ENCODE measurements at regions not wholly inside any gene's neighbourhood (a gene's known extent, or its start where the extent isn't known, plus 50 kb on each side); places are given as distances from the start of the nearest gene placed in this dataset.

DNA sequence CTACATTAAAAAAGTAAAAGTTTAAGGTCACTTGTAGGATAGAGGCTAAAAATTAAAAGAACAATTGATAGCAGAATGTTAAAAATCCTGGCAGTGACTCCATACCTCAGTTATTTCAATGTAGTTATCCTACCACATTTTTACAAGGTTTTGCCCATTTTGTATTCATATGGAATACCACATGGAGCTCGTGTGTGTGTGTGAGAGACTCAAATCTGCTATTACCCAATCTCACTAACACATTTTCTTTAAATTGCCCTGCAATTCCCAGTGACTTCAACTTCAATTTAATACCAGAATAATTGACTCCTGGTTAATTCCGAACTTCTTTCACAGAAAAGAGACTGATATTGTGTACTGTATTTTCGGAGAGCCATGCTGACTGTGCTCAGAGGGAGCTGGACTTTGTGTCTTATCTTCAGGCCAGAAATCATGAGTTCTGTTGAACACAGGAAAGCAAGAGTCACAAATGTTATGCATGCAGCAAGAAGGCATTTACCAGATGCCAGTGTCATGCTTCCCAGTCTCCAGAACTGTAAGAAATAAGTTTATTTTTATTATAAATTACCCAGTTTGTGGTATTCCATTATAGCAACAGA lies 529.0 kb upstream of the NECTIN3 start:
- TF ChIP-seq, protein P1, sequence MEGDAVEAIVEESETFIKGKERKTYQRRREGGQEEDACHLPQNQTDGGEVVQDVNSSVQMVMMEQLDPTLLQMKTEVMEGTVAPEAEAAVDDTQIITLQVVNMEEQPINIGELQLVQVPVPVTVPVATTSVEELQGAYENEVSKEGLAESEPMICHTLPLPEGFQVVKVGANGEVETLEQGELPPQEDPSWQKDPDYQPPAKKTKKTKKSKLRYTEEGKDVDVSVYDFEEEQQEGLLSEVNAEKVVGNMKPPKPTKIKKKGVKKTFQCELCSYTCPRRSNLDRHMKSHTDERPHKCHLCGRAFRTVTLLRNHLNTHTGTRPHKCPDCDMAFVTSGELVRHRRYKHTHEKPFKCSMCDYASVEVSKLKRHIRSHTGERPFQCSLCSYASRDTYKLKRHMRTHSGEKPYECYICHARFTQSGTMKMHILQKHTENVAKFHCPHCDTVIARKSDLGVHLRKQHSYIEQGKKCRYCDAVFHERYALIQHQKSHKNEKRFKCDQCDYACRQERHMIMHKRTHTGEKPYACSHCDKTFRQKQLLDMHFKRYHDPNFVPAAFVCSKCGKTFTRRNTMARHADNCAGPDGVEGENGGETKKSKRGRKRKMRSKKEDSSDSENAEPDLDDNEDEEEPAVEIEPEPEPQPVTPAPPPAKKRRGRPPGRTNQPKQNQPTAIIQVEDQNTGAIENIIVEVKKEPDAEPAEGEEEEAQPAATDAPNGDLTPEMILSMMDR (IDR thresholded peaks at IDR 0.05), result no peak
- TF ChIP-seq POLR2A (IDR thresholded peaks at IDR 0.05), result no peak
- Histone ChIP-seq H3K4me3 (replicated peaks in 1 of 3) (no peak overlapping the region), H3K27ac (no peak overlapping the region), H3K27me3 (no peaks in the 10 kb centered on the region), H3K9me3 (no peaks in the 10 kb centered on the region), H3K36me3 (no peaks in the 10 kb centered on the region), H3K4me1 (no peaks in the 10 kb centered on the region)
- no peak for DNase-seq
- 68 to 84% methylated on average over 3 of the region's 3 CpGs for WGBS, 2 donors
- intact Hi-C loops (cut with DNase I), result loop anchor here (10.0 kb wide), 1 partner anchor 842 kb away; no protein-coding TSS in a partner anchor

DNA sequence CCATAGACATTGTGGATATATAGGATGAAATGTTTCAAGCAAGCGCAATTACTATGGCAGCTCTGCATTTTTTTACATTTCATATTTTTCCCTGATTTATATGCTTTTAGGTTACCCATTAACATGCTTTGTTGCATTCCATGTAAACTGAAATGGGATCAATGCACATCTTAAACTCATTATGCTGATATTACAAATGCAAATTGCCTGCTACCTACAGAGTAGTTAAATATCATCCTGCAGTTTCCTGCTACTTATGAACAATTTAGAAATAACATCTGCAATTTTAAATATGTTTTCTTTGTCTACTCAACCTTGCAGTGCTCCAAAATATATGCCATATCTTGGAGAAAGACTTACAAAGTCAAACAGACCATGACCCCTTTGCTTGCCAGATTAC lies 526.9 kb upstream of the NECTIN3 start:
- no peak overlapping the region for H3K27ac ChIP-seq
- DNase-seq, result no peak
- TF ChIP-seq, protein P1 (IDR thresholded peaks at IDR 0.05), result no peak
- no peak for TF ChIP-seq POLR2A (IDR thresholded peaks at IDR 0.05)
- H3K4me3 ChIP-seq (replicated peaks in 1 of 3), result no peak overlapping the region
- H3K9me3 ChIP-seq, result no peaks in the 10 kb centered on the region
- 94 to 100% methylated on average over 1 of the region's 1 CpG for WGBS, 2 donors
- H3K27me3 ChIP-seq, result no peaks in the 10 kb centered on the region
- intact Hi-C loops (cut with DNase I), result loop anchor here (10.0 kb wide), 1 partner anchor 840 kb away; no protein-coding TSS in a partner anchor
- H3K36me3 ChIP-seq, result no peaks in the 10 kb centered on the region
- no peaks in the 10 kb centered on the region for H3K4me1 ChIP-seq

DNA sequence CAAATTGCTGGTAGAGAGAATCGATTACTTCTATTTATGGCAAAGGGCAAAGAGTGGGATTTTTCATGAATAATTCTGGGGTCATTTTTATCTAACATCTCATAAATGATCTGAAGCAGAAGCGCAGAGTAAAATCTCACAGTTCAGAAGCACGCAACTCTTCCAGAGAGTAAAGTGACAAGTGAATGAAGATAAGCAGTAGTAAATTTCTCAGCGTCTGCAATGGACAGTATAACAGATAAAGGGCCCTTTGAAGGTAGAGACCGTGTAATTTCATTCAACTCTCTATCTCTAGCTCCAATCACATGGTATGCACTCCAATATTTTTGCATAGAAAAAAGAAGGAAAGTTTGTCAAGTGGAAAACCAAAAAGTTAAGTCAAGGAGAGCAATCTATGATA lies 521.1 kb upstream of the NECTIN3 start:
- intact Hi-C loops (cut with DNase I), result no loop called here
- no peak overlapping the region for H3K4me3 ChIP-seq (replicated peaks in 1 of 3)
- no peaks in the 10 kb centered on the region for H3K9me3 ChIP-seq
- no peaks in the 10 kb centered on the region for H3K27me3 ChIP-seq
- H3K36me3 ChIP-seq, result no peaks in the 10 kb centered on the region
- DNase-seq, result no peak
- whole genome bisulfite sequencing, 2 donors, result 76 to 84% methylated on average over 5 of the region's 5 CpGs
- no peak overlapping the region for H3K27ac ChIP-seq
- no peak for TF ChIP-seq POLR2A (IDR thresholded peaks at IDR 0.05)
- TF ChIP-seq, protein P1 (IDR thresholded peaks at IDR 0.05), result no peak
- no peaks in the 10 kb centered on the region for H3K4me1 ChIP-seq

DNA sequence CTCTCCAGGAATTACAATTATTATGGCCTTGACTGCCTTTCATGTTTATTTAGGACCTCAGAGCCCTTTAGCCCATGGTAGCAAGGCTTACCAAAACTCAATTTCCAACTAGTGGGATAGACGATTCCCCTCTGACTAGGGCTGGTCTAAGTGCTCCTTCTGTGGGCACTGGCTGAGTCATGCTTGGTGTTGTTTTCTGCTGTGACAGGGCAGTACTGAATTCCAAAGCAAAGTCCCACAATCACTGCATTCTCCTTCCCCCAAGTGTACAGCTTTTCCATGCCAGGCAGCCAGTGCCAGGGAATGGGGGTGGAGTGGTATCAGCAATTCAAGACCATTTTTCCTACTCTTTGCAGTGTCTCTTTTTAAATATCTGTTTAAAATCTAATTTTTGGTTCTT lies 509.0 kb upstream of the NECTIN3 start:
- Histone ChIP-seq H3K27me3 (no peaks in the 10 kb centered on the region), H3K27ac (no peak overlapping the region), H3K9me3 (no peaks in the 10 kb centered on the region), H3K4me1 (no peaks in the 10 kb centered on the region), H3K4me3 (replicated peaks in 1 of 3) (no peak overlapping the region), H3K36me3 (no peaks in the 10 kb centered on the region)
- DNase-seq, result no peak
- WGBS, 2 donors, result 50% methylated on average over 1 of the region's 1 CpG
- intact Hi-C loops (cut with DNase I), result no loop called here
- no peak for TF ChIP-seq POLR2A (IDR thresholded peaks at IDR 0.05)
- TF ChIP-seq, protein P1 (IDR thresholded peaks at IDR 0.05), result no peak

DNA sequence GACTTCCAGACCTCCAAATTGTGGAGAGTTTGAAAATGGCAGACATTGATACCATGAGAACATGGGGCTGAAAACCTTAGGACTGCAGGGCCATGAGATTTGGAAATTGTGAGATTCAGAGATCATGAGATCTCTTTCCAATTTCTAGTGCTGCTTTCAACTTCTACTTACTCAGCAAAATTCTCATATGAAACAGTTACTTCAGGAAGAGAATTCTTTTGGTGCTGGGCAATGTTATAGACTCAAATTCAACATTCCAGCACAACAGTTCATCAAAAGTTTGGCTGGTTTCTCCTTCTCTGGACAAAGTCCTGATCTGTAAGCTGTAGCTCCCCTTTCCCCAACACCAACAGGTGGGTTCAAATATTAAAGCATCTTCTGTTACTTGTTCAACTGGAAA lies 506.9 kb upstream of the NECTIN3 start:
- Histone ChIP-seq H3K36me3 (no peaks in the 10 kb centered on the region), H3K27ac (no peak overlapping the region), H3K4me1 (no peaks in the 10 kb centered on the region), H3K27me3 (no peaks in the 10 kb centered on the region), H3K9me3 (no peaks in the 10 kb centered on the region), H3K4me3 (replicated peaks in 1 of 3) (no peak overlapping the region)
- intact Hi-C loops (cut with DNase I), result no loop called here
- DNase-seq, result no peak
- no peak for TF ChIP-seq POLR2A (IDR thresholded peaks at IDR 0.05)
- TF ChIP-seq, protein P1 (IDR thresholded peaks at IDR 0.05), result no peak
